Aorta (tissue), 5 donors: ENCODE measurements at regions not wholly inside any gene's neighbourhood (a gene's known extent, or its start where the extent isn't known, plus 50 kb on each side); places are given as distances from the start of the nearest gene placed in this dataset.

Source experiments
- ATAC-seq: fragments of 200-7000 bp; cut with Tn5 transposase; one replicate; pipeline ENCODE4 v1.9.1; 2022; ENCODE audit warnings: moderate library complexity; ENCODE audit not compliant: low FRiP score
- DNase-seq, 2 donors: peaks; one replicate each; pipeline ENCODE4 v3.0.0-alpha.2; 2020
- H3K27ac ChIP-seq, 2 donors: one replicate each; pipeline ENCODE4 v1.5.1; 2013; ENCODE audit warnings: low read length in 2 of 2, mild to moderate bottlenecking in 2 of 2, moderate library complexity in 2 of 2, control low read depth in 1 of 2, inconsistent platforms in 1 of 2, low read depth in 1 of 2
- H3K27me3 ChIP-seq, 2 donors: one replicate each; pipeline ENCODE4 v1.6.1; 2013; ENCODE audit warnings: control low read depth in 1 of 2, low read length in 1 of 2, mild to moderate bottlenecking in 1 of 2, moderate library complexity in 1 of 2; ENCODE audit not compliant: insufficient read depth in 2 of 2, control insufficient read depth in 1 of 2
- H3K36me3 ChIP-seq, 2 donors: one replicate each; pipeline ENCODE4 v1.6.1; 2013; ENCODE audit warnings: control low read depth in 1 of 2, low read length in 1 of 2, mild to moderate bottlenecking in 1 of 2; ENCODE audit not compliant: insufficient read depth in 2 of 2, control insufficient read depth in 1 of 2
- H3K4me1 ChIP-seq, 2 donors: one replicate each; pipeline ENCODE4 v1.6.1; 2013; ENCODE audit warnings: low read length in 2 of 2, control low read depth in 1 of 2, mild to moderate bottlenecking in 1 of 2, moderate library complexity in 1 of 2; ENCODE audit not compliant: insufficient read depth in 2 of 2, control insufficient read depth in 1 of 2
- H3K4me3 ChIP-seq, 2 donors: one replicate each; pipeline ENCODE4 v1.5.1; 2013; ENCODE audit warnings: low read length in 2 of 2, control low read depth in 1 of 2, mild to moderate bottlenecking in 1 of 2
- H3K9me3 ChIP-seq: one replicate; pipeline ENCODE4 v1.6.1; 2013; ENCODE audit warnings: mild to moderate bottlenecking, low read length; ENCODE audit not compliant: control insufficient read depth
- WGBS, 2 donors: extraction: QIAGEN DNeasy Blood & Tissue Kit; methylation state at CpG; one replicate each; pipeline ENCODE4 v1.1.7; 2013; 5-methylcytosine and 5-hydroxymethylcytosine counted together
- intact Hi-C, 2 donors: fragments of 100-400 bp; cut with DNase I; formaldehyde crosslinking; loops; one replicate each; pipeline versions ENCODE4 v1.14.2 to v1.15.0; 2022
- donor health status: healthy with polysubstance abuse.
- donor health status: Bipolar disorder and iron deficiency.
- donor health status: DM: no; HTN: no; CAD: no.
- donor health status: DM: no; HTN: no; CAD: no.
- donor health status: DM: yes; HTN: yes; CAD: no.

DNA sequence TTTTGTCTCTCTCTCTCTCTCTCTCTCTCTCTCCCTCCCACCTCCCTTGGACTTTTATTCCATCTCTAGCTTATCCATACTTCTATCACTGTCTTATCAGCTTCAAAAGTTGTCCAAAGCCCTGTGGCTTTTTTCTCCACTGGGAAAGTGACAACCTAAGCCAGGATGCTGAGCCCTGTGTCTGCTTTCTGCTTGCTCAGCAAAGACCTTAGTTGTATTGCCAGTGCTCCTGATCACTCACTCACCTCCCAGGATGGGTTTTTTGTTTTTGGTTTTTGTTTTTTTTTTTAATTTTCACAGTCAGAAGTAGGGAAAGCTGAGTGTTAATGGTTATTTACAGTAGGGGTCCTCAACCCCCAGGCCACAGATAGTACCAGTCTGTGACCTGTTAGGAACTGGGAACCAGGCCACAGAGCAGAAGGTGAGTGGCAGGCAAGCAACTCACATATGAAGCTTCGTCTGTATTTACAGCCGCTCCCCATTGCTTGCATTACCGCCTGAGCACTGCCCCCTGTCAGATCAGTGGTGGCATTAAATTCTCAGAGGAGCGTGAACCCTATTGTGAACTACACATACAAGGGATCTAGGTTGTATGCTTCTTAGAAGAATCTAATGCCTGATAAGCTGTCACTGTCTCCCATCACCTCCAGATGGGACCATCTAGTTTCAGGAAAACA is 125.0 kb upstream of the ID4 start:
- H3K4me3 ChIP-seq, result no peak overlapping the region
- H3K27ac ChIP-seq, result peak overlapping the region; percentile 61 to 67
- WGBS, 2 donors, result 96 to 97% methylated on average over 4 of the region's 4 CpGs
- intact Hi-C loops, result loop anchor here (5.0 to 10.0 kb wide), 2 partner anchors 45 to 133 kb away; no protein-coding TSS in a partner anchor
- H3K27me3 ChIP-seq, result no peaks in the 10 kb centered on the region
- H3K36me3 ChIP-seq, result no peaks in the 10 kb centered on the region
- H3K4me1 ChIP-seq, result peaks cover 0 to 8% of the 10 kb centered on the region in 2 donors
- no peak for DNase-seq
- no peaks in the 10 kb centered on the region for H3K9me3 ChIP-seq
- ATAC-seq, result no peak

DNA sequence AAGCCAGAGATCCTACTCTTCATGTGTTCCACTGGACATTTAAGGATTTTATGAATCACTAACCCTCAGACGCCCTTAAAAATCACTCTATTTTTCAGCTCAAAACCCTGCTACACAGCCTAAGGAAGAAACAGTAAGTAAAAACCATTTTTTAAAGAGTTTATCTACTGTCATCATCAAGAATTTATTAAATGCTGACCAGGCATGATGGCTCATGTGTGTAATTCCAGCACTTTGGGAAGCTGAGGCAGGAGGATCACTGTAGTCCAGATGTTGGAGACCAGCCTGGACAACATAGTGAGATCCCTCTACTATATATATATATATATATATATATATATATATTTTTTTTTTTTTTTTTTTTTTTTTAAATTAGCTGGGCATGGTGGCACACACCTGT is 124.2 kb upstream of the ID4 start:
- H3K27ac ChIP-seq, result no peak overlapping the region
- H3K9me3 ChIP-seq, result no peaks in the 10 kb centered on the region
- intact Hi-C loops, result loop anchor here (5.0 to 10.0 kb wide), 2 partner anchors 46 to 132 kb away; no protein-coding TSS in a partner anchor
- H3K27me3 ChIP-seq, result no peaks in the 10 kb centered on the region
- H3K4me1 ChIP-seq, result peaks cover 0 to 8% of the 10 kb centered on the region in 2 donors
- DNase-seq (no peak), ATAC-seq (no peak)
- WGBS, 2 donors, result 84 to 89% methylated on average over 1 of the region's 1 CpG
- H3K36me3 ChIP-seq, result no peaks in the 10 kb centered on the region
- H3K4me3 ChIP-seq, result no peak overlapping the region

DNA sequence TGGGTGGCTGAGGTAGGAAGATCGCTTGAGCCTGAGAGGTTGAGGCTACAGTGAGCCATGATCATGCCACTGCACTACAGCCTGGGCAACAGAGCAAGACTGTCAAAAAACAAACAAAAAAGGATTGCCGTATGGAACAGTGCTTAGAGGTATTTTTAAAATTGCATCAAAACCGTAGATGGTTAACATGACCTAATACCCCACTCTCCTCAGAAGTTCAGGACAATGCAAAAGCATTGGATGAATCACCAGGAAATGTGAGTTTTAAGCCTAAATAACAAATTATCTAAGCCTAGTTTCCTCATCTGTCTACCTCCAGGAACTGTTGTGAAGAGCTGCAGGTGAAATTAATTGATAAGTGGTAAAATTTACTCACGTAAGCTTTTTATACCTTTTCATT is 123.8 kb upstream of the ID4 start:
- Histone ChIP-seq H3K4me1 (peaks cover 0 to 8% of the 10 kb centered on the region in 2 donors), H3K9me3 (no peaks in the 10 kb centered on the region), H3K36me3 (no peaks in the 10 kb centered on the region), H3K27ac (no peak overlapping the region), H3K4me3 (no peak overlapping the region), H3K27me3 (no peaks in the 10 kb centered on the region)
- intact Hi-C loops, result loop anchor here (5.0 to 10.0 kb wide), 2 partner anchors 46 to 131 kb away; no protein-coding TSS in a partner anchor
- ATAC-seq (no peak), DNase-seq (no peak)
- 87% methylated on average over 4 of the region's 4 CpGs for WGBS, 2 donors

DNA sequence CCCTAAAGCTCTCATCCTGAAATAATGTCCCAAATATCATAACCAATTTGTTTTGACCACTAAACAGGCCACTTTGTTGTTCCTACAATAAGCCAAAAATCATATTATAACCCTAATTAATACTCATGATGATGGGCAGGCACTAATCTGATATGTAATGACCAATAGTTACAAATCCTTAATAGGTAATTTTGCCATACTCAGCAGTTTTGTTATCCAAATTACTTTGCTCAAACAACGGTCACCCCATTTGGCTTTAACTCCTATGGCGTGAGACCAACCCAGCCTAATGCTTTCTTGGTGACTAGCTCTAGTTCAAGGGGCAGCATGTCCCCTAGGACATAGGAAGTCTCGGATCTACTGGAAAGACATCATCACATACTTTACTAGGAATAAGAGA is 123.2 kb upstream of the ID4 start:
- no peak for DNase-seq
- 56 to 62% methylated on average over 3 of the region's 3 CpGs for WGBS, 2 donors
- H3K36me3 ChIP-seq, result no peaks in the 10 kb centered on the region

DNA sequence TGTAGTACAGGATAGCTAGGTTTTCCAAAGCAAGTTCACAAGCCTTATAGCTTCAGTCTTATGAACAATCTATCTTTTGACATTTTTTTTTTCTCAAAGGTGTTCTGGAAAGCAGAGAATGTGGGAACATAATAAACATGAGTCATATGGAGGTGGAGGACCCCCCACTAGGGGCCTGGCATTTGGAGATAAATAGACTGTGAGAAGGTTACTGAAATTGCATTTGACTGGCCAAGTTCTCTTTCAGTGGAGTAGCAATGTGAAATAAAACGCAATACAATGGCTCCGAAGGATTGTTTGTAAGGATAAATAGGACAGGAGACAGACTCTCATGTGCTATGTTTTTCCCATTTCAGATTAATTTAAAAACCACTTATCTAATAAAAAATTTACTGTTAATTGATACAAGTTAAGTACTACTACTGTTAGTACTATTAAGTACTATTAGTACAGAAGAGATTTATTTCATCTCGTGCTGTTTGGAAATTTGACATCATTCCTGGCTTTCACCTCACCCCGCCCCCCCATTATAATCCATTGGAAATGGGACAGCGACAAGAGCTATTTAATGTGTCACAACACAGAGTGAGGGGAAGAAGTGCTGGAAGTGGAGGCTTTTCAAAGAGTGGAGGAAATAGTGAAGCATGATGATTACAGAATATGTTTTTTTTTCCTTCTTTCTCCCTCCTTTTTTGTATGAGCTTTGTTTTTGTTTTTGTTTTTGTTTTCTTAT is 122.6 kb upstream of the ID4 start:
- H3K9me3 ChIP-seq, result no peaks in the 10 kb centered on the region
- no peak overlapping the region for H3K27ac ChIP-seq
- H3K4me1 ChIP-seq, result peaks cover 0 to 8% of the 10 kb centered on the region in 2 donors
- DNase-seq (no peak), ATAC-seq (no peak)
- no peaks in the 10 kb centered on the region for H3K27me3 ChIP-seq
- intact Hi-C loops, result loop anchor here (5.0 to 10.0 kb wide), 2 partner anchors 47 to 130 kb away; no protein-coding TSS in a partner anchor
- WGBS, 2 donors, result 74 to 84% methylated on average over 5 of the region's 5 CpGs
- H3K4me3 ChIP-seq, result no peak overlapping the region
- no peaks in the 10 kb centered on the region for H3K36me3 ChIP-seq

More for the DNA sequence above, 123.2 kb upstream of the ID4 start:
- ATAC-seq, result no peak
- intact Hi-C loops, result loop anchor here (5.0 to 10.0 kb wide), 2 partner anchors 47 to 131 kb away; no protein-coding TSS in a partner anchor
- H3K9me3 ChIP-seq, result no peaks in the 10 kb centered on the region
- H3K4me3 ChIP-seq, result no peak overlapping the region
- peaks cover 0 to 8% of the 10 kb centered on the region in 2 donors for H3K4me1 ChIP-seq
- no peak overlapping the region for H3K27ac ChIP-seq
- H3K27me3 ChIP-seq, result no peaks in the 10 kb centered on the region

DNA sequence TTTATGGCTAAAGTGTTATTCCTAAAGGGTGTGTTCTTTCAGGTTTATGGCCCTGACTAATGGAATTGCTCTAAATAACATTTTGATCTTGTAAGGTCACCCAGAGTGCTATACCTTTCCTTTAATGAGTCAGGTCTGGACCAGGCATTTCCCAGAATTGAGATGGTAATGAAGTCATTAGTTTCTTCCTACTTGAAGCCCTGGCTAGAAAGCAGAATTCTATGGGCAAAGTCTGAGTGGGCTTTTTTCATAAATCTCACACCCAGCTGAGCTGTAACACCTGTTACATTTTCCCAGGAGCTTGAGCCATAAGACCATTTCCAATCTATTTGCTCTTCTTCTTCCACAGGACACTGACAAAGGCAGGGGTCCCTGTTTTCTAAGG is 122.0 kb upstream of the ID4 start:
- Histone ChIP-seq H3K9me3 (no peaks in the 10 kb centered on the region), H3K27ac (peak overlapping the region in 1 of 2 donors; percentile 43), H3K4me1 (peaks cover 0 to 13% of the 10 kb centered on the region in 2 donors), H3K27me3 (no peaks in the 10 kb centered on the region), H3K4me3 (no peak overlapping the region), H3K36me3 (no peaks in the 10 kb centered on the region)
- no peak for ATAC-seq
- DNase-seq, result no peak
- intact Hi-C loops, result loop anchor here in 1 of 2 donors (10.0 kb wide), 1 partner anchor 130 kb away; no protein-coding TSS in a partner anchor

DNA sequence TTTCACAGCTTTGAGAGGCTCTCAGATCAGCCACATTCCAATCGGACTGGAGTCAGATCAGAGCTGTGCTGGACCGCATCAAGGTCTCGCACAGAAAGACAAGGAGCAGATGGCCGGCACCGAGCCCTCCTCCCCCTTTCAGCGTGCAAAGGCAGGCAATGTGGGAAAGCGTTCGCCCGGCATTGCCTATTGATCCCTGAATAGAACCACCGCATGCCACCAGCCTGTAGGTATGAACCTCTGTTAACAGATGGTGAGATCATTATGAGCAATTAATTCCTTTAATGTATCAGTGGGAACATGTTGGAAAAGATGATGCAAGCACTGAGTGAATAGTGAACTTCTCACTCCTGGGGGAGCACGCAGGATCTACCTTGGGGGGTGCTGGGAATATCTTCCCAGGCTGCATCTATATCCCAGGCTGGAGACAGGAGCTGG is 117.5 kb upstream of the ID4 start:
- Histone ChIP-seq H3K27ac (peak overlapping the region; percentile 24 to 55), H3K27me3 (no peaks in the 10 kb centered on the region), H3K36me3 (no peaks in the 10 kb centered on the region), H3K4me1 (peaks cover 0 to 8% of the 10 kb centered on the region in 2 donors), H3K4me3 (no peak overlapping the region), H3K9me3 (no peaks in the 10 kb centered on the region)
- 16 to 17% methylated on average over 11 of the region's 11 CpGs for WGBS, 2 donors
- intact Hi-C loops, result loop anchor here (5.0 to 10.0 kb wide), 3 partner anchors 68 to 125 kb away; no protein-coding TSS in a partner anchor
- DNase-seq, result no peak
- ATAC-seq, result no peak

DNA sequence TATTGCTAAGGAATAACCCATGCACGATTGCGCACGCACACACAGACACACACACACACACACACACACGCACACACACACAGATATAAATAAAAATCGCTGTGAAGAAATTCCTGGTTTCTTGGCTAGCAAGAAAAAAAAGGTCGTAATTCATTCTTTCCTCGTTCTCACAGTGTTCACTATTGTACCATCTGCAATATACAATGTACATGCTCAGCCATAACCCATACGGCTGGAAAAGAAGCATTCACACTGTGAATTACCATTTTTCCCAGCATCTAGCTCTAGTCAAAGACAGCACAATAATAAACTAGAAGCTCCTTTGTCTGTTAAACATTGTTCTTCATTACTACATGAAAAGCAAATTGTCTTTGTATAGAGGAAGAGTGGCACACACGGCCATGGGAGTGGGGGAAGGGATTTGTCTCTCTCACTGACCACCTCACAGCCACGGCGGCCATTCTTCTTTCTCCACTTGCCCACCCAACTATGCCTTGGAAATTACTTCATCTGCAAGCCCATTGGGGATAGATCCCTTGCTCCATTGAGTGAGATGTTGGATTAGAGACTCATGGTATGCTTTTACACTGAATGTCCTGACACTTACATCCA is 115.3 kb upstream of the ID4 start:
- Histone ChIP-seq H3K9me3 (no peaks in the 10 kb centered on the region), H3K36me3 (no peaks in the 10 kb centered on the region), H3K4me1 (peaks cover 0 to 7% of the 10 kb centered on the region in 2 donors), H3K27me3 (no peaks in the 10 kb centered on the region), H3K27ac (peak overlapping the region in 1 of 2 donors; percentile 45), H3K4me3 (no peak overlapping the region)
- ATAC-seq, result peak; percentile 28
- intact Hi-C loops, result loop anchor here (5.0 to 10.0 kb wide), 2 partner anchors 65 to 73 kb away; no protein-coding TSS in a partner anchor
- no peak for DNase-seq
- WGBS, 2 donors, result 74 to 80% methylated on average over 11 of the region's 11 CpGs
